Neural progenitor cell (in vitro differentiated cells): ENCODE measurements at regions not wholly inside any gene's neighbourhood (a gene's known extent, or its start where the extent isn't known, plus 50 kb on each side); places are given as distances from the start of the nearest gene placed in this dataset.

Experiments
- CTCF ChIP-seq: fragments of 200-600 bp; sonication (generic); IDR thresholded peaks from 2 replicates; pipeline ENCODE4 v1.5.1; 2017; ENCODE audit warnings: antibody characterized with exemption, mild to moderate bottlenecking
- EZH2 ChIP-seq: fragments of 200-600 bp; sonication (generic); IDR thresholded peaks from 2 replicates; pipeline ENCODE4 v1.6.1; 2017; ENCODE audit warnings: antibody characterized with exemption, mild to moderate bottlenecking, moderate library complexity

DNA sequence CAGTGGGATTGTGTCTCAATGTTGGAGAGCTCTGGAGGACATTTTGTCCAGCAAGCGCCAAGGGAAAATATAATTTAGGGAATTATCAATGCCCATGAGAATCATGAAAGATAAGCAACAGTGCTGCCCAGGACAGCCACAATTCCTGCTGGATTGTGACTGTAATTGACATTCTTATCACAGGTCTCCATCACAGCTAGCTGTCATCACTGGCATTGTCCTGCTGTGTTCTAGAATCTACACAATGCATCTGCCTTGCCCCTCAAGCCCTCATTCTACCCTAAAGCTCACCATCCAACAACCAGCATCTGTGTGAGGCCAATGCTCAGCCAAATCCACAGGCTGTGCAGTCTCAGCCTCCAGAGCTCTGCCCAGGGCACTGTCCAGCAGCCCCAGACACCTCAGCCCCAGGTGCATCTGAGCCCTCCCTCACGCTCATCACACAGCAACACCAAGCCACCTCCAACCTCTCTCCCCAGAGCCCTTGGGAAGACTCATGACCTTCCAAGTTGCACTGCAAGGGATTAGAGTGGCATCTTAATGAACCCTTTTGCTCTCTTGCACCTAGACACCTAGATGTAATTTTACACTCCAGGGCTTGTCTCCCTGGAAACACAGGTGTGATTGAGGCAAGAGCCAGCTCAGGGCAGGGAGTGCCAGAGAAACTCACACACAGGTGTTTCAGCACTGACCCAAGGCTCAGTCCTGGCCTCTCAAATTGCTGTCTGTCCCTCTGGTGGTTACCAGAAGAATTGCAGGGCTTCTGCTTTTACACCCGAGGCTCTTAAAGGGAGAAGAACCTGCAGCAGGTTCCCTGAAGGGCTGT is 85.2 kb upstream of the PHACTR3 start:
- TF ChIP-seq CTCF (peak; percentile 83), EZH2 (no peak)
